Adrenal gland (tissue), 5 donors: ENCODE measurements at regions not wholly inside any gene's neighbourhood (a gene's known extent, or its start where the extent isn't known, plus 50 kb on each side); places are given as distances from the start of the nearest gene placed in this dataset.

Source experiments
- CTCF ChIP-seq, 6 experiments: fragments of 450-650 bp in 4 of 6; fragments of 200-600 bp in 2 of 6; sonication (generic) in 1 of 6; IDR thresholded peaks; 1 replicate in 5 of 6; 2 replicates in 1 of 6; pipeline versions ENCODE4 v1.5.1 to v1.8.0; 2016 to 2021; ENCODE audit warnings: antibody characterized with exemption in 6 of 6, mild to moderate bottlenecking in 2 of 6, moderate library complexity in 1 of 6
- POLR2A ChIP-seq, 2 donors: fragments of 450-650 bp; IDR thresholded peaks; one replicate each; pipeline ENCODE4 v1.6.1; 2017; ENCODE audit warnings: antibody characterized with exemption in 2 of 2, mild to moderate bottlenecking in 2 of 2, moderate library complexity in 1 of 2
- donor health status: DM: no; HTN: no; CAD: no.

- TF ChIP-seq POLR2A (IDR thresholded peaks at IDR 0.05) (no peak), CTCF (IDR thresholded peaks at IDR 0.05) (no peak)
Measured at GRCh38 chr10:70942725-70943124, 54.4 kb upstream of the PCBD1 start.
